ENCODE measurements at regions not wholly inside any gene's neighbourhood (a gene's known extent, or its start where the extent isn't known, plus 50 kb on each side); places are given as distances from the start of the nearest gene placed in this dataset.

DNA sequence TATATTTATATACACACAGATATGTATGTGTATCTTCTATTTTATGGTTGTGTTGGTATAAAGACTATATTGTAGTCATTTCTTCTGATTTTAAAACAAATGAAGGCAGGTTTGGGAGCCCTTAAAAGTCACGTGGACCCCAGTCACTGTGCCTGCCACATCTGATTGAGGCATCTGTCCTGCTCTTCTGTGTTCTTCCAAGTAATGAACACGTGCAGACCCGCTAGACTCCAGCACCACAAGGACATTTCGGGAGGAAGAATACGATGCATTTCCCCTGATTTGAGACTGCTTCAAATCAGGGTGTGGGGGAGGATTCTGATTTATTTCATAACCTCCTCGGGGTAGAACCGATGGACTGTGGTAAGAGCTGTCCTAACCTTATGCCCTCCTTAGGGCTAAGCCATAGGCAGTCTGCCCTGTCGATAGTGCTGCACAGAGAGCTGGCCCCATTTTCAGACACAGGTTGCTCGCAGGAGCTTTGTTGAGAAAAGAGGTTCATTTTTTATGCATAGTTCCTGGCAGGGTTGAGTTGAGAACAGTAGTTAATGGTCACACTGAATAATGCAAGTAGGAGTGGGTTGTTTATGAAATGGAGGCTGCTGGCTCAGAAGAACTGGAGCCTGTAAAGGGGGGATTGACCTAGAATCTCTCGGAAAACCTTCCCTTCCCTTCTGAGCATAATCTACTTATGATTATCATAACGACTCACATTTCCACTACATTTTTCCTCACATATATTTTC is 55.0 kb upstream of the C10orf120 start:
- H3K27ac ChIP-seq, result no peak overlapping the region
- in situ Hi-C loops (cut with MboI; ENCODE audit: low pct_ligation_motif_present in 1 of 4, low pct_unique_long_range_greater_than_20kb in 1 of 4, low sequenced_read_pairs in 3 of 4), result no loop called here
- WGBS, 2 donors (ENCODE audit: low coverage in 1 of 2), result 73 to 78% methylated on average over 6 to 11 of the region's 11 CpGs
- H3K36me3 ChIP-seq, result no peaks in the 10 kb centered on the region
- intact Hi-C loops (cut with DNase I; ENCODE audit: low total_unique reads), result no loop called here
- H3K27me3 ChIP-seq, result no peaks in the 10 kb centered on the region
- no peak for DNase-seq
- H3K4me3 ChIP-seq, result no peak overlapping the region
- H3K9me3 ChIP-seq, result peaks cover 0 to 3% of the 10 kb centered on the region in 2 donors
- no peak for TF ChIP-seq POLR2A (IDR thresholded peaks at IDR 0.05)
- TF ChIP-seq, protein P1, sequence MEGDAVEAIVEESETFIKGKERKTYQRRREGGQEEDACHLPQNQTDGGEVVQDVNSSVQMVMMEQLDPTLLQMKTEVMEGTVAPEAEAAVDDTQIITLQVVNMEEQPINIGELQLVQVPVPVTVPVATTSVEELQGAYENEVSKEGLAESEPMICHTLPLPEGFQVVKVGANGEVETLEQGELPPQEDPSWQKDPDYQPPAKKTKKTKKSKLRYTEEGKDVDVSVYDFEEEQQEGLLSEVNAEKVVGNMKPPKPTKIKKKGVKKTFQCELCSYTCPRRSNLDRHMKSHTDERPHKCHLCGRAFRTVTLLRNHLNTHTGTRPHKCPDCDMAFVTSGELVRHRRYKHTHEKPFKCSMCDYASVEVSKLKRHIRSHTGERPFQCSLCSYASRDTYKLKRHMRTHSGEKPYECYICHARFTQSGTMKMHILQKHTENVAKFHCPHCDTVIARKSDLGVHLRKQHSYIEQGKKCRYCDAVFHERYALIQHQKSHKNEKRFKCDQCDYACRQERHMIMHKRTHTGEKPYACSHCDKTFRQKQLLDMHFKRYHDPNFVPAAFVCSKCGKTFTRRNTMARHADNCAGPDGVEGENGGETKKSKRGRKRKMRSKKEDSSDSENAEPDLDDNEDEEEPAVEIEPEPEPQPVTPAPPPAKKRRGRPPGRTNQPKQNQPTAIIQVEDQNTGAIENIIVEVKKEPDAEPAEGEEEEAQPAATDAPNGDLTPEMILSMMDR (IDR thresholded peaks at IDR 0.05), result no peak
- TF ChIP-seq EP300 (IDR thresholded peaks at IDR 0.05; ENCODE audit: low read depth), result no peak
- no peak for TF ChIP-seq POLR2AphosphoS5 (IDR thresholded peaks at IDR 0.05)
- H3K4me1 ChIP-seq, result no peaks in the 10 kb centered on the region

DNA sequence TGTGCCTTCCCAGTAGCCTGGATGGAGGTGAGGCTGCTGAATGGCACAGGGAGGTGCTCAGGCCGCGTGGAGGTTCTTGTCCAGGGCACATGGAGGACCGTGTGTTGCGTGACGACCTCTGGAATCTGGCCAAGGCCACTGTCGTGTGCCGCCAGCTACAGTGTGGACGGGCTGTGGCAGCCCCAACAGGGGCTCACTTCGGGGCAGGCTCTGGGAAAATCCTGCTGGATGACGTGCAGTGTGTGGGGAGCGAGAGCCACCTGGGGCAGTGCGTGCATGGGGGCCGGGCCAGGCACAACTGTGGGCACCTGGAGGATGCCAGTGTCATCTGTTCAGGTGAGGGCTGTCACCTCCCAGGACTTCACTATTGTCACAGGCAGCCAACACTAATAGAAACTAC is 50.2 kb upstream of the C10orf120 start:
- Histone ChIP-seq H3K27ac (no peak overlapping the region), H3K9me3 (no peaks in the 10 kb centered on the region), H3K4me3 (no peak overlapping the region), H3K4me1 (no peaks in the 10 kb centered on the region), H3K27me3 (peaks cover 7% of the 10 kb centered on the region), H3K36me3 (no peaks in the 10 kb centered on the region)
- TF ChIP-seq, protein P1 (IDR thresholded peaks at IDR 0.05), result no peak
- TF ChIP-seq POLR2A (IDR thresholded peaks at IDR 0.05) (no peak), EP300 (IDR thresholded peaks at IDR 0.05; ENCODE audit: low read depth) (no peak), POLR2AphosphoS5 (IDR thresholded peaks at IDR 0.05) (no peak)
- in situ Hi-C loops (cut with MboI; ENCODE audit: low pct_ligation_motif_present in 1 of 4, low pct_unique_long_range_greater_than_20kb in 1 of 4, low sequenced_read_pairs in 3 of 4) (no loop called here), intact Hi-C loops (cut with DNase I; ENCODE audit: low total_unique reads) (loop anchor here (5.0 kb wide), 1 partner anchor 1678 kb away; no protein-coding TSS in a partner anchor)
- 84% methylated on average over 13 of the region's 13 CpGs; no CpG with 5 or more reads in 1 of the 2 donors for WGBS, 2 donors (ENCODE audit: low coverage in 1 of 2)
- no peak for DNase-seq
